LoVo (cell line): ENCODE measurements at regions not wholly inside any gene's neighbourhood (a gene's known extent, or its start where the extent isn't known, plus 50 kb on each side); places are given as distances from the start of the nearest gene placed in this dataset.
"Not testable (repeated sequence)": the region's sequence is repeated elsewhere in the genome, so short reads cannot be mapped to it uniquely, and the experiment has no call there.

ENCODE experiments used
- DNase-seq: peaks from one replicate; pipeline ENCODE4 v3.0.0-alpha.2; 2016; ENCODE audit warnings: low spot score

- no peak for DNase-seq
These were observed 341.0 kb downstream of the EIPR1 start for GRCh38 chr2:3036432-3037125.

- no peak for DNase-seq
These were observed 342.1 kb downstream of the EIPR1 start for GRCh38 chr2:3035385-3036050.

GRCh38 chr2:3034856-3035255 lies 342.8 kb downstream of the EIPR1 start:
- no peak for DNase-seq

DNA sequence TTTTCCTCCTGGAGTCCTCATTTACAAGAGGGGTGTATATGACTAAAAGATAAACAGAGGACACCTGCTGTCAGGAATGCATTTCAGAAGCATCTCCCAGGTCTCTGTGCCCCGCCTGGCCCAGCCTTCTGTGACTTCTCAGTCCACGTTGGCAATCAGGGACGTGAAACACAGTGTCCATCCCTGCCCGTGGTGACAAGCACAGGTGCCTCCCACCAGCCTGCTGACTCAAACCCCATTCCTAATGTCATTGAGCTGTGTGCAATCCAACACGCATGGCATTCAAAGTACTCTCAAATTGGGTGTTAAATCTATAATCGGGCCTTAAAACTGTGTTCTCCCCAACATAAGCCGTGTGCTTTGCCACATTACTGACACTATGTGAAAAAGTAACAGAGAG lies 343.2 kb downstream of the EIPR1 start:
- no peak for DNase-seq

- no peak for DNase-seq
These were observed 344.3 kb downstream of the EIPR1 start for GRCh38 chr2:3033315-3033714.

- DNase-seq, result not testable (repeated sequence)
These were observed 346.8 kb downstream of the EIPR1 start for GRCh38 chr2:3030791-3031190.

DNA sequence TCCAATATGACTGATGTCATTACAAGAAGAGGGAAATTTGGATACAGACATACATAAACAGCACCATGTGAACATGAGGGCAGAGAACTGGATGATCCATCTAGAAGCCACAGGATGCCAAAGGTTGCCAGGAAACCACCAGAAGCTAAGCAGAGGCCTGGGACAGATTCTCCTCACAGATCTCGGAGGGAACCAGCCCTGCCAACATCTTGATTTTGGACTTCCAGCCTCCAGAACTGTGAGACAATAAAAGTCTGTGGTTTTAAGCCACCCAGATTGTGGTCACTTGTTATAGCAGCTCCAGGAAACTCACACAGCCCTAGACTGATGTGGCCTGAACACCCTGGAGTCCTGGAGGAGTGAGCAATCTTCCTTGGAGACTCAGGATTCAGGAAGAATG lies 351.6 kb downstream of the EIPR1 start:
- no peak for DNase-seq

- no peak for DNase-seq
These were observed 352.4 kb downstream of the EIPR1 start for GRCh38 chr2:3025261-3025660.

GRCh38 chr2:3024401-3024935 lies 353.1 kb downstream of the EIPR1 start:
- DNase-seq, result no peak

DNA sequence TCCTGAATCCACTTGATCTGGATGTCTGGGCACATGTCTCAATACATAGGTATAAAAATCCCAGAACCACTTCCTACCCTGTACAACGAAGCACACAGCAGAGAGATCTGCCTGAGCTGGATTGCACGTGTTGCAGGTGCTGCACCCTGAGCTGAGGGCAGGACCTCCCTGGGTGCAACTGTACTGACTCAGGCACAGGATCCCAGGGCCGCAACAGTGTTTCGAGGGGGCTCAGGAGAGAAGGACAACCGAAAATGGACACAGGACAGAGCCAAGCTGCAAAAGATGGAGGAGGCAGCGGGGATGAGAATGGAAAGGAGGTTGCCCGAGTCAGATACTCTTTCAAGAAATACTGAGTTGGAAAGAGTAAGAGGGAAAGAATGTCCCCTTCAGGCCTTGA lies 354.1 kb downstream of the EIPR1 start:
- no peak for DNase-seq

GRCh38 chr2:3022841-3023372 lies 354.7 kb downstream of the EIPR1 start:
- no peak for DNase-seq

GRCh38 chr2:3021720-3022119 lies 355.9 kb downstream of the EIPR1 start:
- DNase-seq, result no peak

GRCh38 chr2:3010001-3010400 lies 367.6 kb downstream of the EIPR1 start:
- DNase-seq, result no peak

DNA sequence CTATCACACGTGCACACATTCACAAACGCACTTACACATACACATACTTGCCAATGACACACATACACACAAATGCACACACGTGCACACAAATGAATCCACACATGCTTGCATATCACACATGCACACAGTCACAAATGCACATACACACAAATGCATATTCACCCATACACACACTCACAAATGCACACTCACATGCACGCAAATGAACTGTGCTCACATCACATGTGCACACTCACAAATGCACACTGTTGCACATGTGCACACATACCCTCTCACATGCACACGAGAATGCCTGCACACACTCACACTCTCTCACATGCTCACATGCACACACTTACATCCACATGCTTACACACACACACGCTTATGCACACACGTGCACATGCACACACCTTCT lies 368.1 kb downstream of the EIPR1 start:
- DNase-seq, result no peak

- DNase-seq, result no peak
These were observed 368.6 kb downstream of the EIPR1 start for GRCh38 chr2:3009005-3009404.

DNA sequence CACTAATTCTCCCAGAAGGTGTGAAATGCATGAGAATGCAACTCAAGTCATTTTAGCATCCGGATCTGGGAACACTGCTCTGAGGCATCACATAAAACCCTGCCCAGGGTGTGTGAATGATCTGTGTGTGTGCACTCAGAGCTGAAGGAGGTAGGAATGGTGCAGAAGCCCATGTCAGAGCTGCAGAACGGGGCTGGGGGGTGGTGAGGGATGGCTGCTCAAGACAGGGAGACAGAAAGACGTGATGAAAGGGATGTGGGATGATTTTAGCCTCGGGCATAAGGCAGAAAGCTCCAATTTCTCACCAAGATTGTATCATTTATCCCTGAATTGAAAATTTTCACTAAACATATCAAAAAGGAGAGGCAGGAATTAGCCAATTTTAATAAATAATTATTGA lies 369.1 kb downstream of the EIPR1 start:
- no peak for DNase-seq

DNA sequence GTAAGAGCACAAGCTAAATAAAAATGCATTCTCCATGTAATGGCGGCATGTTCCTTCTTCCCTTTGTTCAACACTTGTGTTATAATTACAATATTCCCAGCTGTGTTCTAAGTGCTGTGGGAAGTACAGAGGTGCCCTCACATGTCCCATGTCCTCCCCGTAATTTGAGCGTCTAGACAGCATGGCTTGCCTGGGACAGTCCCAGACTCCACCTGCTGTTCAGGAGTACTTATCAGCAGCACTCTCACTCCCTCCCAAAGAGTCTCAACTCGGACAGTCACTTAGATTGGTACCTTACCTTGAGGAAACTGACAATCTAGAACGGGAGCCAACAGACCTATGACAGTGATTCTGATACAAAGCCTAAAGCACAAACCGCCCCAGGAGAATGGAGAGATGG lies 370.5 kb downstream of the EIPR1 start:
- no peak for DNase-seq

GRCh38 chr2:3005859-3006501 lies 371.6 kb downstream of the EIPR1 start:
- no peak for DNase-seq

DNA sequence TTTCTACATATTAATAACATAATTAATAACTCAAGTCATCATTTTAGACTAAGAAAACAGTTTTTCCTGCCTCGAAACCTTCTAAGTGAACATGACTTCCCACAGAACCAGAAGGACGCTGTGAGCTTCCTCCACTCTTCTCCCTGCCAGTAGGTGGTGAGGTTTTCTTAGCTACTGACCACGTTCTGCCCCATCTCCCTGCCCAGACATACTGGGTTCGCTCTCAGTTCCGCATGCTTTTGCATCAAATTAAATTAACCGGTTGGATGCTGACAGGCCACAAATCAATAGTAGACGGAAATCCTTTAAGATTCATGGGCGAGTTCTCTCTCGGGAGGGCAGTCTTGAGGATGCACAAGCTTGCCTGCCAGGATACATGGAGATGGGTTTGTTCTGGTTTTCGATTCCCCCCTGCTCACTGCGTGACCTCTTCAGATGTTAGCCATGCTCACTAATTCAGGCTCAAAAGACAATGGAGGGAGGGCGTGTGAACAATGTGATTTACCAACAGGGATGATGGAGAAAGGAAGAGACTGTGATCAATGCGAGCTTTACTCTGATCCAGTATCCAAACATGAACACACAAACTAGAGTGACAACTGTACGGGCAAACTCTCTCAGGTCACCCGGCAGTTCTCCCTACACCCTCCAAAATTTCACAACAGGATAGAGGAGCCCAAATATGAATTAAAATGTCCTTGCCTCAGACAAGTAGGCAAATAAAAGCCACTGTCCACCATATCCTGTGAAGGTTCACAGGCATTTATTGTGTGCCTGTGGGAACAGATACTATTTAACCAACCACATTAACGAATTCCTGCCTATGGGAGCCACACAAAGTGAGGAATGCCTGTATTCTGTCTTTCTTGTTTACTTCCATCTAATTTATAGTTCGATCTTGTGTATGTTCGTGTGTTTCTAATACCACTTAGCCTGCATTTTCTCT lies 375.7 kb downstream of the EIPR1 start:
- DNase-seq, result no peak

GRCh38 chr2:3000968-3001367 lies 376.6 kb downstream of the EIPR1 start:
- no peak for DNase-seq

- DNase-seq, result no peak
These were observed 377.5 kb downstream of the EIPR1 start for GRCh38 chr2:3000125-3000524.

GRCh38 chr2:2998971-2999370 lies 378.6 kb downstream of the EIPR1 start:
- no peak for DNase-seq
